NCI-H1092 (cell line): ENCODE measurements at regions not wholly inside any gene's neighbourhood (a gene's known extent, or its start where the extent isn't known, plus 50 kb on each side); places are given as distances from the start of the nearest gene placed in this dataset.
"Not testable (repeated sequence)": the region's sequence is repeated elsewhere in the genome, so short reads cannot be mapped to it uniquely, and the experiment has no call there.

Source experiments
- DNase-seq: peaks from one replicate; lab custom pipeline; 2025; lab: John Stamatoyannopoulos, UW

DNA sequence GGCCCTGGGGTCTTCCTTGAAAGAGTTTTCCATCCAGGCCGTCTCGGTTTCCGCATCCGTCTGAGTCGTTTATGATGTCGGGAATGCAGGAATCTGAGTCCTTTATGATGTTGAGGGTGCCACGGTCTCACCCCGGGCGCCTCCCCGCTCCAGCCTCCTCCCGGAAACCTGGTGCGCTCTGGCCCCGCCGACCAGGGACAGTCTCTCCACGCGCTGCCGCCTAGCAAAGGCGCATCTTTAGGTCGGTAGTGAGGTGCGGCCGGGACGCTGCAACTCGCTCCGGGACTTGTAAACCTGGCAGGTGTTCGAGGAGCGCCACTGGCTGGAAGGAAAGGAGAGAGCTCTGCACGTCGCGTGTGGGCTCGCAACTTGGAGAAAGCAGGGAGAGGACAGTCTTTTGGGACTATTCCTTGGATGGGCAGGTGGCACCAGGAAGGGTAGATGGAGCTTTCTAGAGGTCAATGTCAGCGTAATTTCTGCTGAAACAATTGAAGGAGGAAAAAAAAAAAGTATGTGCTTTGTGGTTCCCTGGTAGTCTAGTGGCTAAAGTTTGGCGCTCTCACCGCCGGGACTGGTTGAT is 132.0 kb downstream of the FAM72B start:
- DNase-seq = not testable (repeated sequence)

DNA sequence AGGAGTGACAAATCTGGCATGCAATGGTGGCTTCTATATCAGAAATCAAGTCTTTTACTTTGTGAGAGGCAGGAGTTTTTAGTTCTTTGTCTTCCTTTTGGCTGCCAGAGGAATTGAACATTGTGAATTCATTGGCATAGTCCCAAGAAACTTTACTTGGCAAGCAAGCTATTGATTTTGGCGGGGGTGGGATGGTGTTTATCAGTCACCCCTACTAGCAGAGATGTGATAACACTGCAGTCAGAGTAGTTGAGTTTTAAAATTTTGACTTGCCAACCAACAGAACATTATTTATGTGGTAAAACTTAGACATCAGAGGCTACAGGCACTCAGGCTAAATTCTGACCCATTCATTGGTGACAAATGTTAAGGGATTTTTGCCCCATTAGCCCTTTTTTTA is 129.2 kb downstream of the FAM72B start:
- DNase-seq = not testable (repeated sequence)

DNA sequence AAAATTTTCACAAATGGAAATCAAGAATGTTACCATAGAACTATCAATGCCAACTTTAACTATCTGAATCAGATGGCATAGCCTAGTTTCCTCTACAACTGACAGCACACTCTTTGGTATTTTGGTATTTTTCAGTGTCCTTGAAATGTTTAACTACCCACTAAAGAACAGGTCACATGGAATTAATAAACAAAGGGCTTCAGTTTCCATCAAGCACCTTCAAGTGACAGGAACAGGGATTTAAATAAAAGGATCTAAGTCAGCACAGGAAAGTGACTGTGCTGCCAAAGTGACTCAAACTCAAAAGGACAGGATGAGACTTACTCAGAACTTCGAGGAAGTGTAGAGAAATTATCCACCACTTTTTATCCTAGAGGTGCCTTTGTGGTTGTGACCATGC is 117.2 kb downstream of the FAM72B start:
- DNase-seq = not testable (repeated sequence)

DNA sequence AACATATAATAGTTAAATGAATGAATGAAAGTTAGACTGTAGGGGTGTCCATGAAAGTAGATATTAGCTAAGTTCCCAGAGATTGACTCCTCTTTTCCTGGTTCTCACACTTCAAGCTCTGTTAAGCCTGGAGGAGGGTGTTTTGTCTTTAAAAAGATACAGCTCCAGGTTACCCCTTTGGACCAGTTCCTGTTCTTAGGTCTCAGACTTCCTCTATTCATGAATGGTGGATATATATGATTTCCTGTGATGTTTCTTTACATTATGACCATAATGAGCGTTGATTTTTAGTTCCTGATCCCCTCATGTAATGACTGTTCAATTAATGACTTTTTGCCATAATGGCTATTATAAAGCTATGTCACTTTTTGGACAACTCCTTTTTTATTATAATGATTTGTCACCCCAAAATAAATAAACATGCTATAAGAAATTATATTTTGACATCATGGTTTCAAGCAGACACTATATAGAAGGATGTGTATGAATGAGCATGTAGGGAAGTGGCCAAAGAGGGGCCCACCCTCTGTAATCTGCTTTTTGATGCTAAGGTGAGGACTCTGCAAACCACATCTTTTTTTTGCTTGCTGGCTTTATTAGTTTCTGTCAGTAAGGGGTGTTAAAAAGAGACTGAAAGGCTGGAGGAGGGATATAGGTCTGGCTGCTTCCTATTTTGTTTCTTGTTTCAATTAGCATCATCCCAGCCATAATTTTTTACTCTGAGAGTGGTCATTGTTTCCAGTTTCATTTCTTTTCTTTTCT is 115.2 kb downstream of the FAM72B start:
- DNase-seq = not testable (repeated sequence)

DNA sequence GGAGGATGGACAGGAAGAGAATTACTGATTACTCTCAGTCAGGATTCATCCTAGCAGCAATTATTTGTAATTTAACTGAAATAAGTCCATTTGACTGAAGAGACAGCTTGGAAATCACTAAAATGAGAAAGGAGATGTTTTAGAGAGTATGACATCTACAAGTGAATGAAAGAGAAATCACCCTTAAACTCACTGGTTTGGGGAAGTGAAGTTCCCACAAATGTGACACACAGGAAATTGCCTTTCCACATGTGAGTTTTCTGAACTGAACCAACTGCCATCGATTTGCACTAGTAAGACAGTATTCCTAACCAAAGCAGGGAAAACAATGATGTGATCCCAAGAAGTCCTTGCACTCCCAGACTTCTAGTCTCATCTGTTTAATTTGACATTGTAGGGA is 110.3 kb downstream of the FAM72B start:
- DNase-seq = not testable (repeated sequence)

DNA sequence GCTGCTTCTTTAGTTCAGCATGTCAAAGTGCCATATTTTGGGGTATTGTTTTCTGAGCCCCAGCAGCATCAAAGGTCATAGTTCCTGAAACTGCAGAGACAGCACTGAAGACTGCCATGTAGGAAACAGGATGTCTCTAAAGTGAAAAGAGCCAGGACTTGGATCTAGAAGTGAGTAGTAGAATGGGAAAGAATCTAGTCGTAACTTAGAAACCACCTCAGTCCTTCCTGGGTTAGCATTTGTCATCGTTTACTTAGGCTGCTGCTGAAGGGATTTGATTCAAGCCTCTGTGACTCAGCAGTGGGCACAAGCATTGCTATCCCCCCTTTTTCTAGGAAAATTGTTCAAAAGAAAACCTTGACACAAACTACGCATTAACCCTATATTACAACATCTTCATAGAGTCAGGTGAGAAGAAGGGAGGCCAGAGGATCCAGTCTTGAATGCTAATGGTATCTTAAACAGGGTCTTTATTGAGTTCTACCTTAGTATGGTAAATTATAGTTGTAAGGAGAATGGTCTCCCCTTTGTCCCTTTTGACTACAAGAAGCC is 108.8 kb downstream of the FAM72B start:
- DNase-seq = not testable (repeated sequence)

DNA sequence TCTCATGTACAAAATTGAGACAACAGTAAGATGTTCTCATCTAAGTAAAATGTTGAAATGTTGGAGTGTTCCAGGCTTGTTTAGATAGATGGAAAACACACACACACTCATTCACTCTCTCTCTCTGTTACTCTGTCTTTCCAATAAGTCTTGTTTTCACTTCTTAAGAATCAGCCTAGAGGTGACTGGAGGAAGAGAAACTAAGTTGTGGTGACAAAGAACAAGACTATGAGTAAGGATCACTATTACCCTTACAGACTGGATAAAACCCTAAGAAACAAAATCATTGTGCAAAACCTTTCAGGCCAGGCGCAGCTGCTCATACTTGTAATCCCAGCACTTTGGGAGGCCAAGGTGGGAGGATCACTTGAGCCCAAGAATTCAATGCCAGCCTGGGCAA is 107.5 kb downstream of the FAM72B start:
- not testable (repeated sequence) for DNase-seq

DNA sequence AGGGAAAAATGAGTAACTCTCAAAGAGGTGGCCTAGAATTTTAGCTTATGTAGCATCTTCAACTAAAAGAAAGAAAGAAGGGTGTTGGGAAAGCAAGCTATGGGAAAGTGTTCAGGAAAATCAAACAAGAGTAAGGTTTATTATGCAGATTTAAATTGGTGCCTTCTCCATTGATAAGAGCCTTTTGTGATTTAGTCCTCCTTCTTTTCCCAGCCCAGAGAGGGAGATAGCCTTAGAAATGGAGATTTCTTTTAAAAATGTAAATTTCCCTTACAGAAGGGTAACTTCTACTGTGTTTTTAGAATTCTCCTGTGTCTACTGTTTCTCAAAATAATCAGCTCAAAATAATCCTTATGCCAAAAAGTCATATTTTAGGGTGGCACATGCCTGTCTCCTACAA is 104.5 kb downstream of the FAM72B start:
- not testable (repeated sequence) for DNase-seq

DNA sequence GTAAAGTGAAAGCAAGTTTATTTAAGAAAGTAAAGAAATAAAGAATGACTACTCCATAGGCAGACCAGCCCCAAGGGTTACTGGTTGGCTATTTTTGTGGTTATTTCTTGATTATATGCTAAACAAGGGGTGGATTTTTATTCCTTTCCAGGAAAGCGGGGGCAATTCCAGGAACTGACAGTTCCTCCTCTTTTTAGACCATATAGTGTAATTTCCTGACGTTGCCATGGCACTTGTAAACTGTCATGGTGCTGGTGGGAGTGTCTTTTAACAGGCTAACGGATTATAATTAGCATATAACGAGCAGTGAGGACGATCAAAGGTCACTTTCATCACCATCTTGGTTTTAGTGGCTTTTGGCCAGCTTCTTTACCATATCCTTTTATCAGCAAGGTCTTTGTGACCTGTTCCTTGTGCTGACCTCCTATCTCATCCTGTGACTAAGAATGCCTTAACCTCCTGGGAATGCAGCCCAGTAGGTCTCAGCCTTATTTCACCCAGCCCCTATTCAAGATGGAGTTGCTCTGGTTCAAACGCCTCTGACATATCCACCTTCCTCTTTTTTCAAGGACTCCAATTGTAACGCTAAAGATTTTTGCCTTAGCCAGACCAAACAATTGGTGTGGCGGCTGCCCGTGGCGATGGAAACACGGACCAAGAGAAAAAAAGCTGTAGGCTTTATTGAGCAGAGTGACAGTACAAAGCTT is 103.8 kb downstream of the FAM72B start:
- not testable (repeated sequence) for DNase-seq

DNA sequence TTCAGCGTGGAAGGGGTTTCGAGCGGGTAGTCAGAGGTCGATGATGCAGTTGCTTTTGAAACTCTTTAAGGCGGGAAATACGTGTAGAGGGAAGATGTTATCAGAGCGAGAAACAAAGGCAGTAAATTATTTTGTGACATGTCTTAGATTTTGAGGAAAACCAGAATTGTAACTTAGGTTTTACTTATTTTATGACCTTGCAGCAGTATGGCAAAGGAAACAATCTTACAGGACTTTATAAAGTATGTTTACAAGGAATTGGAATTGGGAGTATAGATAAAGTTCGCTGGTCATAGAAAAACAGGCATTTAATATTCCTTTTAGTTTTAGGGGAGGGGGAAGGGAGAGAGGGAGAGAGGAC is 103.3 kb downstream of the FAM72B start:
- DNase-seq = not testable (repeated sequence)

DNA sequence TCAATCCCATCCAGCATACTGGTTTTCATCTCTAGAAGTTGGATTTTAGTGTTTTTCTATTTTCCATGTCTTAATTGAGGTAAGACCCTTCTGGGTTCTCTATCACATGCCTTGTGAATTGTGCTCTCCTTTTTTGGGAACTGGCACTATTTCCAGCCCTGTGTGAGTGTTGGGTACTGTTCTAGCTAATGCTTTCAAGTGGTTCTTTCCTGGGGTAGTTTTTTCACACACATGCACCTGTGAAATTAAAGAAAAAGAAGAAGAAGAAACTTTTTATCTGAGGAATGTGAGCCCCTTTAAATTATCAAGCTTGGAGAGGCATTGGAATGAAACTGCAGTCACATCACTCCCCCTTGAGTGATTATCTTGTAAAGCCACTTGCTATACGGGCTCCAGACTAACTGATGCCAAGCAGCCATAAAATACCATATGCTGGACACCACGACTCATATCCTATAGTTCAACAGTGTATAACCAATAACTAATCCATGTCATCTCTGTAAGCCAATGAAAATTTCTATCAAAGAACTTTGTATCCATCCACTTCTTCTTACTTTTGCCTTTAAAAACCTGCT is 102.4 kb downstream of the FAM72B start:
- not testable (repeated sequence) for DNase-seq

DNA sequence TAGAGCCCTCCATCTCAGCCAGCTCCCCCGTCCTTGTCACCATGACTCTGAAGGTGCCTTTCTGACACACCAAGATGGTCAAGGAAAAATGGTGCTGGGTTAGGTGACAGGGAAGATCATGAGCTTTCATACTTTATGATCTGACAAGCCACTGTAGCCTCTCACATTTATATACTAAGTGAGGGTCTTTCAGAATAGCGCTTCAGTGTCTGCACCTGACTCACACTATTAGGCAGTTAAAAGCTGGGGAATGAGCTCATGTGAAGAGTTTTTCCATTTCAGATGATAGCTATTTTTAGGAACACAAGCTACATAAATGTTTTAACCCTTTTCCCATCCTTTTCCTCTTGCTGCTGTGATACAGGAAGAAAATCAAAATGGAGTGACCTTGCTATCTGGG is 101.1 kb downstream of the FAM72B start:
- DNase-seq = not testable (repeated sequence)

DNA sequence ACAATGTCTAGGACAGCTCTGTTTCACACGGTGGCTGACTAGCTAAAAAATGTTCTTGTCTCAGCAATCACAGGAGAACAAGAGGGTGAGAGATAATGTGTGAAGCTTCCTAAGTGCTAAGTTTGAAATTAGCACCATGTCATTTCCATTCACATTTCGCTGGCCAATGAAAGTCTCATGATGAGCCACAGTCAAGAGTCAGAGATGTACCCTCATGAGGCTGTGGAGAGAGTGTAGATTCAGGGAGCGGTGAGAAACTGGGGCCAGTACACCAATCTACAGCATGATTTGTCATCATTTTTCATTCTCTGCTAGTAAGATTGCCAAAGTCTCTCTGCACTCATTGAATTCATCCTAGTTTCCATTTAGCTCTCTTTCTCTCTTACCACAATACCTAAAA is 97.9 kb downstream of the FAM72B start:
- DNase-seq = not testable (repeated sequence)

DNA sequence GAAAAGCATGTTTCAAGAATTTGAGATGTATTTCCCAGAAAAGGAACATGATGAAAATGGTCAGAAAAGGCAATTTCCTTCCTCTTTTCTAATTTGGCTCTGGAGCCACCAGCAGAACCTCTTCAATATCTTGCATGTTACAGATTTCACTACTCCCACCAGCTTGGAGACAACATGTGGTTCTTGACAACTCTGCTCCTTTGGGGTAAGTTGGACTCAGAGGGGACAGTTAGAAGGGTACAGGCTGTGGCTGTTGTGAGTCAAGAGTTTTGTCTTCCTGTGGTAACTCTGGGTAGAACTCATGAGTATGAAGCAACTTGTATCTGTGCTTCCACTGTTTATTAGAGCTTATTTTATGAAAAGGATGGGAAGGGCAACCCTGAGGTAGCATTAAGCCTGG is 96.9 kb downstream of the FAM72B start:
- DNase-seq = not testable (repeated sequence)

DNA sequence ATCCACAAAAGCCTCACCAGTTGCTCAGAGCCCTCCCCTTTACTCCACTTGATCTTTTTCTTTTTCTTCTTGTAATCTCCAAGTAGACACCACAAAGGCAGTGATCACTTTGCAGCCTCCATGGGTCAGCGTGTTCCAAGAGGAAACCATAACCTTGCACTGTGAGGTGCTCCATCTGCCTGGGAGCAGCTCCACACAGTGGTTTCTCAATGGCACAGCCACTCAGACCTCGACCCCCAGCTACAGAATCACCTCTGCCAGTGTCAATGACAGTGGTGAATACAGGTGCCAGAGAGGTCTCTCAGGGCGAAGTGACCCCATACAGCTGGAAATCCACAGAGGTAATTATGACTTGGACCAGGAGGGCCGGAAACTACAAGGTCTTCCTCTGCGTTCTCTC is 95.6 kb downstream of the FAM72B start:
- not testable (repeated sequence) for DNase-seq

DNA sequence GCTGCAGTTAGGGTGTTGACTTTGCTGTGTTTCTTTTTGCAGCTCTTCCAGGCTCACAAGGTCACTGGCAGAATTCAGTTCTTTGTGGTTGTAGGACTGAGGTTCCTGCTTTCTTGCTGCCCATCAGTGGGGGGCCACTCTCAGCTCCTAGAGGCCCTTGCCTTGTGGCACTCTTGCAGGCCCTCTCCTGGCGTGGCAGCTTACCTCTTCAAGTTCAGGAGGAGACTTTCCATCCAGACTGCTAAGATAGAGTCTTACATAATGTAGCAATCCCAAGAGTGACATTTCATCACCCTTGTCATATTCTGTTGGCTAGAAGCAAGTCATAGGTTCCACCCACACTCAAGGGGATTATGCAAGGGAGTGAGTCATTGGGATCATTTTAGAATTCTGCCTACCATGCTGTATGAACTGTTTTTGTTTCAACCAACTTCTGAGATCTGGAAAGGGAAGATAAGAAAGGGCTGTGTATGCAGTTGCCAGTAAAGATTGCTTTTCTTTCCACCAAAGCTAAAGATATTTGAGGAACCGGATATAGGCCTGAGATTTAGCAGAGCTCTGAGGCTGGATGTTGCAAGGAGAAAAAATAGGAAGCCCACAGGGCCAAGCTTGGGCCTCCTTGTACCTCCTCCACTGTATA is 91.7 kb downstream of the FAM72B start:
- DNase-seq = not testable (repeated sequence)

DNA sequence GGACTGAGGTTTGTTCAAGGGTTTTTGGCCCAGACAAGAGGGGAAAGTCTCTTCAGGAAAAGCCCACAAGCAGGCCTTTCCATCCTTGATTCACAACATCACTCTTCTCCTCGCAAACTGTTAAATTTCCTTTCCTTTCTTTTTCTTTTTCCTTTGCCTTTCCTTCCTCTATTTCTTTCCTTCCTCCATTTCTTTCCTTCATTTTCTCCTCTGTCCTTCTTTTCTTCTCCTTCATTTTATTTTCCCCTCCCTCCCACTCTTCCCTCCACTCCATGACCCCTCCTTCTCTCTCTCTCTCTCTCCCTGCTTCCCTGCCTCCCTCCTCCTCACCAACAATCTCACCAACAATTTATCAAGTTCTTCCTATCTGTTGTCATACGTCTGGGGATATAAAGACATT is 89.1 kb downstream of the FAM72B start:
- DNase-seq = not testable (repeated sequence)

DNA sequence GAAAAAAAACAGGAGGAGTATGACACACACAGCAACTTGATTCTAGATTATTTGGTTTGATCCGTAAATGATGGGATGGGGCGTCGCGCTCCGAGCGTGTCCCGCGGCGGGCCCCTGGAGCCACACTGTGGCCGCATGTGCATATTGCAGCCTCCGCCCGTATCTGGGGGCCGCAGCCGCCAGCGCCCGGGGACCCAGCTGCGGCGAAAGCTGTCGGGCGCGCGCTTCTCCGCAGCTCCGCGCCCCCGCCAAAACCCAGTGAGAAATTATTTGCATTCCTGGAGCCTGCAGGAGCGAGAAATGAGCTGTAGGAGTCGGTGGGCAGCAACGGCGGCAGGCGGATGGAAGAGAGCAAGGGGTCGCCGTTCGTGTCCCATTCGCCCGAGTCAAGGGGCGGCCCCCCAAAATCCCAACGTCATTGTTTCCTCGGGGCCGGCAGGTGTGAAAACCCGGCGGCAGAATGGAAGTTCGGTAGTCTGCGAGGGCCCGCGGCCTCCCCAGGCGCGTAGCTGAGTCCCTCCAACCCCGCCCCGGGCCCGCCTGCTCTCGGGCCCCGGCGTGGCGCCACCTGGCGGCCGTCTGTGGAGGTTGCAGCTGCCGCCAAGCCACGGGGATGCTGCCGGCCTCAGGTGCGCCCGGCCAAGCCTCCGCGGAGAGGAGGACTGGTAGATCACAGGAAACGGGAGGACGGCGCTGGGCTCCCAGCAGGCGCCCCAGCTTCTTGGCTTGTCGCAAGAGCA is 86.8 kb downstream of the FAM72B start:
- peak; percentile 1 for DNase-seq

DNA sequence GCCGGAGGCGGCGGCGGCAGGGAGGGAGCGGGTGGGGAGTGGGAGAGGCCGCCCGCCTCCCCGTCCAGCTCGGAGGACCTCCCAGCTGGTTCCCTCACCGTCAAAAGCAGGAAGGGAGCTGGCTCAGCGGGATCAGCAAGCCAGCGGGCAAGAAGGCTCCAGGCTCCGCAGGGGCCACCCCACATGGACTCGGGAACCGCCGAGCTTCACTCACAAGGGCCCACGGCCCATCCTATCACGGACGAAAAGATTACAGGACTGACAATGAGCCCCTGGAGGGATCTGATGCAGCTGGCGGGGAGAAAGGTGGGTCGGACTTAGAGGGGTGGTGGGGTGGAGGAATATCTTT is 86.3 kb downstream of the FAM72B start:
- DNase-seq = not testable (repeated sequence)

DNA sequence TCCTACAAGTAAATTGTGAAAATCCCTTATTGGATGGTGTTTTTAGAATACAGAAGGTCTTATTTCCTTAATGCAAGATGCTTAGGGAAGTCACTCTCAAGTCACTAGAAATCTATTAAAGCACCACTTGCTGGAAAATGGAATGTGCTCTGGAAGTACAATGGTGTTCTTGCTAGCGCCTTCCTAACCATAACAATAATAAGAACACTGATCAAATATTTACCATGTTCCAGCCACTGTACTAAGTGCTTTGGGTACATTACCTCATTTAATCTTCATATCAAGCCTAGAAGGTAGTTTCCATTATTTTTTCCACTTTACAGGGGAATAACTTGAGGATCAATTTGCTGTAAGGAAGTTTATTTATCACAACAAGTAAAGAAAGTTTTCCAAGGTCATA is 75.1 kb downstream of the FAM72B start:
- DNase-seq = not testable (repeated sequence)
